ENCODE measurements at regions not wholly inside any gene's neighbourhood (a gene's known extent, or its start where the extent isn't known, plus 50 kb on each side); places are given as distances from the start of the nearest gene placed in this dataset.

DNA sequence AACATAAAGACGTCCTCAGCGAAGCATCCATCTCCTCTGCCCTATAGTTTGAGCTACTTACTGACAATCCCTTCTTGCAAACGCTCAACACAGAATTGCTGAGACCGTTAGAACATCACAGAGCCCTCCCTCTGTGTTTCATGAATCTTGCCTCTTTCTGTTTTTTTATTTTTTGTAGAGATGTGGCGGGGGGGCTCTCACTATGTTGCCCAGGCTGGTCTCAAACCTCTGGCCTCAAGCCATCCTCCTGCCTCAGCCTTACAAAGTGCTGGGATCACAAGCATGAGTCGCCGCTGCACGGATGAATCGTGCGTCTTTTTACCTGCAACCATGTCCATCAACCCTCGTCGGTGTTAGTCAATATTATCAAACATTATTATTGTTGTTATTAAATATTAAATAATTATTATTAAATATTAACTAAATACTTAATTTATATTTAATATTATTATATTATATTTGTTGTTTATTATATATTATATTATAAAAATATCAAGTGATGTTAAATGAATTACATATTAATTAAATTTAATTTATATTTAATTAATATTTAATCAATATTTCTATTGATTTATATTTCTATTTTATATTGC is 200.7 kb downstream of the CRLF2 start:
- H3K9ac ChIP-seq (ENCODE audit: insufficient read depth in 1 of 2, low read depth in 2 of 2, low read length in 2 of 2), result no peak overlapping the region
- intact Hi-C loops (cut with micrococcal nuclease), result no loop called here
- 35% methylated on average over 12 of the region's 12 CpGs for WGBS (ENCODE audit: insufficient coverage, low coverage, missing lambda C conversion rate)
- no peaks in the 10 kb centered on the region for H3K79me2 ChIP-seq (ENCODE audit: control insufficient read depth, insufficient read depth, low read length)
- H3K9me1 ChIP-seq (ENCODE audit: control insufficient read depth, insufficient read depth, low read length), result no peaks in the 10 kb centered on the region
- no peaks in the 10 kb centered on the region for H3K4me1 ChIP-seq (replicated peaks in 1 of 2; ENCODE audit: control insufficient read depth in 2 of 2, insufficient read depth in 2 of 2, low read length in 2 of 2)
- H3K4me2 ChIP-seq (ENCODE audit: insufficient read depth, low read length), result no peak overlapping the region
- H2AFZ ChIP-seq (ENCODE audit: low read depth, low read length), result no peak overlapping the region
- in situ Hi-C loops (cut with MboI), result no loop called here
- no peaks in the 10 kb centered on the region for H3K9me3 ChIP-seq (replicated peaks; ENCODE audit: control insufficient read depth, insufficient read depth, low read depth, low read length)
- no peaks in the 10 kb centered on the region for H4K20me1 ChIP-seq (replicated peaks; ENCODE audit: control insufficient read depth, insufficient read depth, low read length)
- ChIA-PET CTCF (ENCODE audit: low intra/inter-chr PET ratio) (no interaction called here), POLR2A (no interaction called here)
- H3K4me3 ChIP-seq, result no peak overlapping the region
- no peaks in the 10 kb centered on the region for H3K36me3 ChIP-seq (ENCODE audit: control insufficient read depth, insufficient read depth, low read length)
- no peak for DNase-seq (ENCODE audit: extremely low read depth in 1 of 4, low spot score in 3 of 4)
- H3K27ac ChIP-seq (ENCODE audit: extremely low read depth, low read depth, low read length), result no peak overlapping the region
- no TSS peak for BruUV-seq (replicated peaks)
- H3K27me3 ChIP-seq (ENCODE audit: control insufficient read depth in 2 of 2, insufficient read depth in 2 of 2, low read length in 2 of 2), result peaks cover 0 to 6% of the 10 kb centered on the region in 2 experiments; a peak in 1 of 5 replicates
- FAIRE-seq, result no peak
- ATAC-seq, result no peak
- TF ChIP-seq THRAP3 (IDR thresholded peaks at IDR 0.05; ENCODE audit: borderline replicate concordance) (no peak), ZNF212 (CRISPR knock-in tag; IDR thresholded peaks at IDR 0.05) (no peak), ZFP36 (IDR thresholded peaks at IDR 0.05; ENCODE audit: low read depth, low read length, partially characterized antibody) (no peak), FOXJ3 (CRISPR knock-in tag; IDR thresholded peaks at IDR 0.05) (no peak), ZNF717 (CRISPR knock-in tag; IDR thresholded peaks at IDR 0.05) (no peak), TCF3 (CRISPR knock-in tag; IDR thresholded peaks at IDR 0.05) (no peak), NONO (IDR thresholded peaks at IDR 0.05; ENCODE audit: low read depth in 2 of 2, low read length in 1 of 2) (no peak)

DNA sequence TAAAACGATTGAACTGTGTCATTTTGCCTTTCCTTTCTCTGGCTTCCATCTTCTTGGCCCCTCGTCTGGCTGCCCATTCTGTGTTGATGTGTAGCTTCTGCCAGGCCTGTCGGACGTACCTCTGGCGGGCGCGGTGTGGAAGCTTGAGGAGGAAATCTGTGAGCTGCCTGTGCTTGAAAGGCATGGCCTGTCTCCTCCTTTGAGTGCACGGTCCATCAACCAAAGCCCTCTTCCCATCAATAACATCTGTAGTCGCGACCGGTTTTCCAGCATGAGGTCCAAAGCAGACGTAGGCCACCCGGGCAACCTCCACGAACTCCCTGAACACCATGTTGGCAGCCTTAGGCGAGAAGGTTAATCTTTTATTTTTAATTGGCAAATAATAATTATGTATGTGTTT is 202.7 kb downstream of the CRLF2 start:
- no TSS peak for BruUV-seq (replicated peaks)
- no peak overlapping the region for H3K9ac ChIP-seq (ENCODE audit: insufficient read depth in 1 of 2, low read depth in 2 of 2, low read length in 2 of 2)
- intact Hi-C loops (cut with micrococcal nuclease), result no loop called here
- no peaks in the 10 kb centered on the region for H3K36me3 ChIP-seq (ENCODE audit: control insufficient read depth, insufficient read depth, low read length)
- no peaks in the 10 kb centered on the region for H3K9me3 ChIP-seq (replicated peaks; ENCODE audit: control insufficient read depth, insufficient read depth, low read depth, low read length)
- in situ Hi-C loops (cut with MboI), result no loop called here
- no peaks in the 10 kb centered on the region for H4K20me1 ChIP-seq (replicated peaks; ENCODE audit: control insufficient read depth, insufficient read depth, low read length)
- H3K4me3 ChIP-seq, result no peak overlapping the region
- TF ChIP-seq ZSCAN29 (IDR thresholded peaks at IDR 0.05), result no peak
- TF ChIP-seq SUPT5H (IDR thresholded peaks at IDR 0.05), result no peak
- TF ChIP-seq, protein P1, sequence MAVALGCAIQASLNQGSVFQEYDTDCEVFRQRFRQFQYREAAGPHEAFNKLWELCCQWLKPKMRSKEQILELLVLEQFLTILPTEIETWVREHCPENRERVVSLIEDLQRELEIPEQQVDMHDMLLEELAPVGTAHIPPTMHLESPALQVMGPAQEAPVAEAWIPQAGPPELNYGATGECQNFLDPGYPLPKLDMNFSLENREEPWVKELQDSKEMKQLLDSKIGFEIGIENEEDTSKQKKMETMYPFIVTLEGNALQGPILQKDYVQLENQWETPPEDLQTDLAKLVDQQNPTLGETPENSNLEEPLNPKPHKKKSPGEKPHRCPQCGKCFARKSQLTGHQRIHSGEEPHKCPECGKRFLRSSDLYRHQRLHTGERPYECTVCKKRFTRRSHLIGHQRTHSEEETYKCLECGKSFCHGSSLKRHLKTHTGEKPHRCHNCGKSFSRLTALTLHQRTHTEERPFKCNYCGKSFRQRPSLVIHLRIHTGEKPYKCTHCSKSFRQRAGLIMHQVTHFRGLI (CRISPR knock-in tag; IDR thresholded peaks at IDR 0.05), result no peak
- WGBS (ENCODE audit: insufficient coverage, low coverage, missing lambda C conversion rate), result 1% methylated on average over 15 of the region's 15 CpGs
- ChIA-PET POLR2A (no interaction called here), CTCF (ENCODE audit: low intra/inter-chr PET ratio) (no interaction called here)
- H3K79me2 ChIP-seq (ENCODE audit: control insufficient read depth, insufficient read depth, low read length), result no peaks in the 10 kb centered on the region
- no peaks in the 10 kb centered on the region for H3K9me1 ChIP-seq (ENCODE audit: control insufficient read depth, insufficient read depth, low read length)
- ATAC-seq, result no peak
- no peak overlapping the region for H2AFZ ChIP-seq (ENCODE audit: low read depth, low read length)
- DNase-seq (ENCODE audit: extremely low read depth in 1 of 4, low spot score in 3 of 4), result no peak
- H3K4me1 ChIP-seq (replicated peaks in 1 of 2; ENCODE audit: control insufficient read depth in 2 of 2, insufficient read depth in 2 of 2, low read length in 2 of 2), result no peaks in the 10 kb centered on the region
- no peak overlapping the region for H3K27ac ChIP-seq (ENCODE audit: extremely low read depth, low read depth, low read length)
- FAIRE-seq, result no peak
- H3K27me3 ChIP-seq (ENCODE audit: control insufficient read depth in 2 of 2, insufficient read depth in 2 of 2, low read length in 2 of 2), result peaks cover 0 to 14% of the 10 kb centered on the region in 2 experiments; a peak in 3 of 5 replicates
- H3K4me2 ChIP-seq (ENCODE audit: insufficient read depth, low read length), result no peak overlapping the region
